Spinal cord (tissue), 9 donors: ENCODE measurements at regions not wholly inside any gene's neighbourhood (a gene's known extent, or its start where the extent isn't known, plus 50 kb on each side); places are given as distances from the start of the nearest gene placed in this dataset.
"Not testable (repeated sequence)": the region's sequence is repeated elsewhere in the genome, so short reads cannot be mapped to it uniquely, and the experiment has no call there.

ENCODE experiments used
- DNase-seq, 6 donors: peaks; one replicate each; pipeline versions ENCODE4 v3.0.0 to v3.0.0-alpha.2; 2013 to 2015; ENCODE audit warnings: low spot score in 6 of 6, low read depth in 4 of 6
- H3K27ac ChIP-seq: one replicate; pipeline ENCODE4 v1.5.1; 2013; ENCODE audit warnings: low read depth, low read length, control low read depth
- H3K27me3 ChIP-seq: one replicate; pipeline ENCODE4 v1.6.1; 2013; ENCODE audit warnings: low read length; ENCODE audit not compliant: control insufficient read depth, insufficient read depth
- H3K36me3 ChIP-seq: one replicate; pipeline ENCODE4 v1.6.1; 2013; ENCODE audit warnings: low read length; ENCODE audit not compliant: control insufficient read depth, insufficient read depth
- H3K4me1 ChIP-seq: one replicate; pipeline ENCODE4 v1.6.1; 2013; ENCODE audit warnings: low read length; ENCODE audit not compliant: control insufficient read depth, insufficient read depth
- H3K4me3 ChIP-seq: one replicate; pipeline ENCODE4 v1.5.1; 2013; ENCODE audit warnings: low read depth, low read length, control low read depth
- H3K9me3 ChIP-seq: one replicate; pipeline ENCODE4 v1.6.1; 2013; ENCODE audit warnings: low read length; ENCODE audit not compliant: control insufficient read depth, insufficient read depth
- whole genome bisulfite sequencing: methylation state at CpG from one replicate; pipeline ENCODE4 v1.1.5; 2013; ENCODE audit warnings: missing lambda C conversion rate; ENCODE audit not compliant: insufficient coverage; 5-methylcytosine and 5-hydroxymethylcytosine counted together
- donor health status: healthy.

- no CpG with 5 or more reads among the region's 1 CpG for WGBS
- H3K4me3 ChIP-seq: no peak overlapping the region
Observed at GRCh38 chr3:20258371-20258770, 72.4 kb upstream of the SGO1 start.

GRCh38 chr3:20256144-20256543, 70.1 kb upstream of the SGO1 start:
- WGBS: no CpG with 5 or more reads among the region's 3 CpGs
- H3K4me1 ChIP-seq: no peaks in the 10 kb centered on the region
- no peaks in the 10 kb centered on the region for H3K27me3 ChIP-seq
- no peak overlapping the region for H3K4me3 ChIP-seq
- no peak for DNase-seq
- H3K36me3 ChIP-seq: no peaks in the 10 kb centered on the region
- no peaks in the 10 kb centered on the region for H3K9me3 ChIP-seq
- no peak overlapping the region for H3K27ac ChIP-seq

More at GRCh38 chr3:20258371-20258770, 72.4 kb upstream of the SGO1 start:
- no peak for DNase-seq
- H3K36me3 ChIP-seq: no peaks in the 10 kb centered on the region
- H3K27ac ChIP-seq: no peak overlapping the region
- no peaks in the 10 kb centered on the region for H3K9me3 ChIP-seq
- H3K27me3 ChIP-seq: no peaks in the 10 kb centered on the region
- no peaks in the 10 kb centered on the region for H3K4me1 ChIP-seq

GRCh38 chr3:20254268-20255117, 68.5 kb upstream of the SGO1 start:
- Histone ChIP-seq H3K9me3 (no peaks in the 10 kb centered on the region), H3K36me3 (no peaks in the 10 kb centered on the region), H3K4me1 (no peaks in the 10 kb centered on the region), H3K27ac (no peak overlapping the region), H3K4me3 (no peak overlapping the region), H3K27me3 (no peaks in the 10 kb centered on the region)
- 89% methylated on average over 13 of the region's 18 CpGs for WGBS
- no peak for DNase-seq

GRCh38 chr3:20250786-20251185, 64.8 kb upstream of the SGO1 start:
- Histone ChIP-seq H3K4me3 (no peak overlapping the region), H3K27ac (no peak overlapping the region), H3K27me3 (no peaks in the 10 kb centered on the region), H3K9me3 (peaks cover 3% of the 10 kb centered on the region), H3K4me1 (no peaks in the 10 kb centered on the region), H3K36me3 (no peaks in the 10 kb centered on the region)
- 100% methylated on average over 1 of the region's 1 CpG for WGBS
- no peak for DNase-seq

- no peak overlapping the region for H3K27ac ChIP-seq
- no peak for DNase-seq
- H3K9me3 ChIP-seq: peaks cover 3% of the 10 kb centered on the region
Observed at GRCh38 chr3:20250314-20250713, 64.3 kb upstream of the SGO1 start.

GRCh38 chr3:20246662-20247061, 60.7 kb upstream of the SGO1 start:
- no peaks in the 10 kb centered on the region for H3K36me3 ChIP-seq
- no peaks in the 10 kb centered on the region for H3K4me1 ChIP-seq
- no CpG with 5 or more reads among the region's 1 CpG for WGBS
- no peak overlapping the region for H3K27ac ChIP-seq
- H3K4me3 ChIP-seq: no peak overlapping the region
- no peak for DNase-seq
- peaks cover 3% of the 10 kb centered on the region for H3K9me3 ChIP-seq
- no peaks in the 10 kb centered on the region for H3K27me3 ChIP-seq

More at GRCh38 chr3:20250314-20250713, 64.3 kb upstream of the SGO1 start:
- 88% methylated on average over 3 of the region's 3 CpGs for WGBS
- no peaks in the 10 kb centered on the region for H3K27me3 ChIP-seq
- no peak overlapping the region for H3K4me3 ChIP-seq
- no peaks in the 10 kb centered on the region for H3K4me1 ChIP-seq
- no peaks in the 10 kb centered on the region for H3K36me3 ChIP-seq

- Histone ChIP-seq H3K9me3 (peaks cover 3% of the 10 kb centered on the region), H3K27me3 (no peaks in the 10 kb centered on the region), H3K27ac (no peak overlapping the region), H3K4me1 (no peaks in the 10 kb centered on the region), H3K4me3 (no peak overlapping the region), H3K36me3 (no peaks in the 10 kb centered on the region)
- no peak for DNase-seq
- WGBS: 73% methylated on average over 2 of the region's 3 CpGs
Observed at GRCh38 chr3:20245781-20246180, 59.8 kb upstream of the SGO1 start.

- Histone ChIP-seq H3K4me1 (no peaks in the 10 kb centered on the region), H3K4me3 (no peak overlapping the region), H3K27ac (no peak overlapping the region), H3K36me3 (no peaks in the 10 kb centered on the region), H3K9me3 (no peaks in the 10 kb centered on the region), H3K27me3 (no peaks in the 10 kb centered on the region)
- no peak for DNase-seq
- 81% methylated on average over 2 of the region's 2 CpGs for WGBS
Observed at GRCh38 chr3:20240154-20240883, 54.3 kb upstream of the SGO1 start.

- H3K4me1 ChIP-seq, H3K4me3 ChIP-seq, H3K9me3 ChIP-seq, DNase-seq, H3K27ac ChIP-seq, H3K36me3 ChIP-seq, H3K27me3 ChIP-seq: not testable (repeated sequence)
- no CpG with 5 or more reads among the region's 3 CpGs for WGBS
Observed at GRCh38 chr3:20238199-20238598, 52.2 kb upstream of the SGO1 start.

GRCh38 chr3:20236603-20237002, 50.6 kb upstream of the SGO1 start:
- Histone ChIP-seq H3K36me3 (no peaks in the 10 kb centered on the region), H3K4me1 (no peaks in the 10 kb centered on the region), H3K27me3 (no peaks in the 10 kb centered on the region), H3K4me3 (no peak overlapping the region), H3K27ac (no peak overlapping the region), H3K9me3 (no peaks in the 10 kb centered on the region)
- DNase-seq: no peak
- 79% methylated on average over 2 of the region's 3 CpGs for WGBS
